Neural cell (in vitro differentiated cells): ENCODE measurements at regions not wholly inside any gene's neighbourhood (a gene's known extent, or its start where the extent isn't known, plus 50 kb on each side); places are given as distances from the start of the nearest gene placed in this dataset.
A peak's percentile ranks its signal among the peaks of the same experiment; 100 is the strongest.

Experiments used
- H2AFZ ChIP-seq: fragments of 200-600, 300-800 bp; sonication (generic), shearing (Covaris generic); 2 replicates; pipeline ENCODE4 v1.6.0; 2014; ENCODE audit warnings: low read depth, mild to moderate bottlenecking, antibody characterized with exemption, low read length, moderate library complexity
- H3F3A ChIP-seq: fragments of 200-600 bp; shearing (Covaris generic); 2 replicates; pipeline ENCODE4 v1.6.1; 2016; ENCODE audit warnings: mild to moderate bottlenecking, moderate library complexity, mixed read lengths, antibody characterized with exemption, low read length; ENCODE audit not compliant: insufficient read depth, poor library complexity, severe bottlenecking
- H3K27ac ChIP-seq: fragments of 200-600, 300-800 bp; sonication (generic), shearing (Covaris generic); 2 replicates; pipeline ENCODE4 v1.5.1; 2014; ENCODE audit warnings: mild to moderate bottlenecking, low read length, moderate library complexity
- H3K27me3 ChIP-seq: fragments of 300-800, 200-600 bp; sonication (generic), shearing (Covaris generic); 2 replicates; pipeline ENCODE4 v1.6.0; 2014; ENCODE audit warnings: mild to moderate bottlenecking, low read depth, low read length, moderate library complexity; ENCODE audit not compliant: insufficient read depth
- H3K36me3 ChIP-seq: fragments of 300-800, 200-600 bp; sonication (generic), shearing (Covaris generic); 2 replicates; pipeline ENCODE4 v1.5.1; 2014; ENCODE audit warnings: mild to moderate bottlenecking, antibody characterized with exemption, low read length, moderate library complexity; ENCODE audit not compliant: insufficient read depth
- H3K4me2 ChIP-seq: fragments of 300-800, 200-600 bp; sonication (generic), shearing (Covaris generic); 2 replicates; pipeline ENCODE4 v1.6.0; 2014; ENCODE audit warnings: mild to moderate bottlenecking, low read length
- H3K4me3 ChIP-seq: fragments of 300-800, 200-600 bp; sonication (generic), shearing (Covaris generic); 2 replicates; pipeline ENCODE4 v1.5.1; 2014; ENCODE audit warnings: mild to moderate bottlenecking, low read length, moderate library complexity
- H3K79me2 ChIP-seq: fragments of 200-600 bp; shearing (Covaris generic); replicated peaks from 2 replicates; pipeline ENCODE4 v1.6.0; 2014; ENCODE audit warnings: mild to moderate bottlenecking, low read length, moderate library complexity; ENCODE audit not compliant: insufficient read depth
- H3K9ac ChIP-seq: fragments of 300-800, 200-600 bp; sonication (generic), shearing (Covaris generic); 2 replicates; pipeline ENCODE4 v1.6.1; 2016; ENCODE audit warnings: mild to moderate bottlenecking, low read length, mixed read lengths
- H3K9me2 ChIP-seq: fragments of 200-600 bp; shearing (Covaris generic); 2 replicates; pipeline ENCODE4 v1.6.1; 2016; ENCODE audit warnings: mild to moderate bottlenecking, low read length, mixed read lengths; ENCODE audit not compliant: insufficient read depth
- H3K9me3 ChIP-seq: fragments of 200-600, 300-800 bp; sonication (generic), shearing (Covaris generic); 2 replicates; pipeline ENCODE4 v1.6.1; 2016; ENCODE audit warnings: mild to moderate bottlenecking, mixed run types, low read length, moderate library complexity, mixed read lengths
- H4K20me1 ChIP-seq: fragments of 200-600 bp; shearing (Covaris generic); 2 replicates; pipeline ENCODE4 v1.6.1; 2016; ENCODE audit warnings: mild to moderate bottlenecking, mixed run types; ENCODE audit not compliant: insufficient read depth
- CTCF ChIP-seq: fragments of 450-650 bp; IDR thresholded peaks from 2 replicates; pipeline ENCODE4 v1.5.1; 2014; ENCODE audit warnings: antibody characterized with exemption, mild to moderate bottlenecking, moderate library complexity; ENCODE audit not compliant: poor library complexity, severe bottlenecking
- EP300 ChIP-seq: fragments of 450-650 bp; conservative IDR thresholded peaks from 2 replicates; pipeline ENCODE4 v1.6.1; 2014; ENCODE audit warnings: antibody characterized with exemption, mild to moderate bottlenecking, moderate library complexity; ENCODE audit not compliant: poor library complexity, severe bottlenecking
- EZH2 ChIP-seq: fragments of 200-600, 300-800 bp; shearing (Covaris generic), sonication (generic); IDR thresholded peaks from 2 replicates; pipeline ENCODE4 v1.6.1; 2014; ENCODE audit warnings: antibody characterized with exemption, low read length, borderline replicate concordance, mild to moderate bottlenecking; ENCODE audit not compliant: insufficient read depth, poor library complexity, severe bottlenecking
- MXI1 ChIP-seq: fragments of 450-650 bp; conservative IDR thresholded peaks from 2 replicates; pipeline ENCODE4 v1.6.1; 2014; ENCODE audit warnings: antibody characterized with exemption, mild to moderate bottlenecking; ENCODE audit not compliant: poor library complexity, severe bottlenecking
- POLR2AphosphoS5 ChIP-seq: IDR thresholded peaks from 2 replicates; pipeline ENCODE4 v1.6.1; 2012
- RAD21 ChIP-seq: fragments of 450-650 bp; conservative IDR thresholded peaks from 2 replicates; pipeline ENCODE4 v1.6.1; 2014; ENCODE audit warnings: antibody characterized with exemption, mild to moderate bottlenecking, moderate library complexity
- REST ChIP-seq: IDR thresholded peaks from 2 replicates; pipeline ENCODE4 v1.6.1; 2012; ENCODE audit warnings: borderline replicate concordance
- SMC3 ChIP-seq: fragments of 450-650 bp; conservative IDR thresholded peaks from 2 replicates; pipeline ENCODE4 v1.6.1; 2014; ENCODE audit warnings: antibody characterized with exemption, mild to moderate bottlenecking, moderate library complexity; ENCODE audit not compliant: poor library complexity
- TAF1 ChIP-seq: IDR thresholded peaks from 2 replicates; pipeline ENCODE4 v1.6.1; 2012; ENCODE audit warnings: low read depth

GRCh38 chr5:120805131-120805530 is 341.0 kb downstream of the PRR16 start:
- Histone ChIP-seq H4K20me1 (no peaks in the 10 kb centered on the region), H3K36me3 (no peaks in the 10 kb centered on the region), H2AFZ (no peak overlapping the region), H3K9me2 (no peaks in the 10 kb centered on the region), H3K4me2 (no peak overlapping the region), H3K9ac (no peak overlapping the region), H3K9me3 (no peaks in the 10 kb centered on the region), H3K79me2 (no peaks in the 10 kb centered on the region), H3K27ac (no peak overlapping the region), H3K4me3 (no peak overlapping the region), H3F3A (no peaks in the 10 kb centered on the region), H3K27me3 (no peaks in the 10 kb centered on the region)
- TF ChIP-seq CTCF (no peak), SMC3 (no peak), REST (no peak), EZH2 (no peak), POLR2AphosphoS5 (no peak), MXI1 (no peak), EP300 (no peak), RAD21 (no peak), TAF1 (no peak)

GRCh38 chr5:120806202-120806601 is 342.1 kb downstream of the PRR16 start:
- no peak overlapping the region for H3K4me3 ChIP-seq
- no peaks in the 10 kb centered on the region for H3K27me3 ChIP-seq
- H4K20me1 ChIP-seq: no peaks in the 10 kb centered on the region
- TF ChIP-seq MXI1 (no peak), POLR2AphosphoS5 (peak; percentile 16)
- H3K9ac ChIP-seq: no peak overlapping the region
- no peaks in the 10 kb centered on the region for H3K79me2 ChIP-seq
- no peaks in the 10 kb centered on the region for H3K9me2 ChIP-seq
- no peak overlapping the region for H3K27ac ChIP-seq
- H3K36me3 ChIP-seq: no peaks in the 10 kb centered on the region
- H2AFZ ChIP-seq: no peak overlapping the region
- no peak overlapping the region for H3K4me2 ChIP-seq
- no peaks in the 10 kb centered on the region for H3K9me3 ChIP-seq
- H3F3A ChIP-seq: no peaks in the 10 kb centered on the region

GRCh38 chr5:120808135-120808534 is 344.0 kb downstream of the PRR16 start:
- H3K27ac ChIP-seq: no peak overlapping the region
- H3K36me3 ChIP-seq: no peaks in the 10 kb centered on the region
- H4K20me1 ChIP-seq: no peaks in the 10 kb centered on the region
- no peak overlapping the region for H3K4me2 ChIP-seq
- no peak overlapping the region for H3K4me3 ChIP-seq
- H3K27me3 ChIP-seq: no peaks in the 10 kb centered on the region
- H3K9me3 ChIP-seq: peaks cover 6% of the 10 kb centered on the region
- no peak overlapping the region for H3K9ac ChIP-seq
- no peaks in the 10 kb centered on the region for H3K79me2 ChIP-seq
- no peaks in the 10 kb centered on the region for H3K9me2 ChIP-seq
- H2AFZ ChIP-seq: no peak overlapping the region
- H3F3A ChIP-seq: no peaks in the 10 kb centered on the region
- no peak for TF ChIP-seq EZH2
- TF ChIP-seq CTCF: no peak
- TF ChIP-seq RAD21: no peak
- no peak for TF ChIP-seq POLR2AphosphoS5
- no peak for TF ChIP-seq EP300
- TF ChIP-seq REST: no peak
